GM19240 (cell line): ENCODE measurements at regions not wholly inside any gene's neighbourhood (a gene's known extent, or its start where the extent isn't known, plus 50 kb on each side); places are given as distances from the start of the nearest gene placed in this dataset.

ENCODE experiments used
- DNase-seq: peaks from one replicate; pipeline ENCODE4 v3.0.0; 2011; ENCODE audit warnings: low spot score; ENCODE audit not compliant: insufficient read length

DNA sequence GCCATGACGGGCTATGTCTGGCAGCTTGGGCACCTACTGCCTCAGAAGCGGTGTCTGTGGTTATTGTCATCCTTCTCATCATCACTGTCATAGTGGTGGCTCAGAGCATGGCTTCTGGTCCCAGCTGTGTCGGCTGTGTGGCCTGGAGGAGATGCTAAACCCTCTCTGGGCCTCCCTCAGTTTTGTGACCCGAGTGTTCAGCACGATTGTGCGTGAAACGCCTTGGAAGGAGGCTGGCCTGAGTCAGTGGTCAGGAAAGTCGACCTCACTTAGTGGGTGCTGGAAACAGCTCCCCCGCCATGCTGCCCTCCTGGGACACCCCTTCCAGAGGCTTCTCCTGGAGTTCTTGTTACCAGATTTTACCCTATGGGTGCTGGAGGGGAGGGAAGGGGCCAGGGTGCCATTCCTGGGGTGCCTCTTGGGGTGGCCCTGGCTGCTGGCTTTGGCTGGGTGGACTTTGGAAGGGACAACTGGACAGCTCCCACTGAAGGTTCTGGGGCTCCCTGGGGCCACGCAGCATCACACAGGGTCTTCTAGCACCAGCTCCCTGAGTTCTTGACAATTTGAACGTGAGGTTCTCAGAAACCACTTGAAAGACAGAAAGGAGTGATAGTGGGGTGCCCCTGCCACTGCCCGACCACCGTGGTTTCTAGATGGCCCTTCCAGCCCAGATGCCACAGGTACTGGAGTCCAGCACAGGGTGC is 226.5 kb upstream of the GSE1 start:
- DNase-seq, result no peak

- no peak for DNase-seq
Observed at GRCh38 chr16:85387171-85387507, 226.0 kb upstream of the GSE1 start.

DNA sequence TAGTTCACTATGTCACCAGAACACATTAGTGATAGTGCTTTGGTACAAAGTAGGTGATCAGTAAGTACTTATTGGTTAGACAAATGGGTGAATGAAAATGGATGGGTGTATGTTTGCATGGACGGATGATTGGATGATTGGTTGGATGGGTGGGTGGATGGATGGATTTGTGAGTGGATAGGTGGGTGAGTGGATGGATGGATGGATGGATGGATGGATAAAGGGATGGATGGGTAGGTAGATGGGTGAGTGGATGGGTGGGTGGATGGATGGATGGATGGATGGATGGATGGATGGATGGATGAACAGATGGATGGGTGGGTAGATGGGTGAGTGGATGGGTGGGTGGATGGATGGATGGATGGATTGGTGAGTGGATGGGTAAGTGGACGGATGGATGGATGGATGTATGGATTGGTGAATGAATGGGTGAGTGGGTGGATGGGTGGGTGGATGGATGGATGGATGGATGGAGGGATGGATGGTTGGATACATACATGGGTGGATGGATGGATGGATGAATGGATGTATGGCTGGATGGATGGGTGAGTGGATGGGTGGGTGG is 225.3 kb upstream of the GSE1 start:
- no peak for DNase-seq

DNA sequence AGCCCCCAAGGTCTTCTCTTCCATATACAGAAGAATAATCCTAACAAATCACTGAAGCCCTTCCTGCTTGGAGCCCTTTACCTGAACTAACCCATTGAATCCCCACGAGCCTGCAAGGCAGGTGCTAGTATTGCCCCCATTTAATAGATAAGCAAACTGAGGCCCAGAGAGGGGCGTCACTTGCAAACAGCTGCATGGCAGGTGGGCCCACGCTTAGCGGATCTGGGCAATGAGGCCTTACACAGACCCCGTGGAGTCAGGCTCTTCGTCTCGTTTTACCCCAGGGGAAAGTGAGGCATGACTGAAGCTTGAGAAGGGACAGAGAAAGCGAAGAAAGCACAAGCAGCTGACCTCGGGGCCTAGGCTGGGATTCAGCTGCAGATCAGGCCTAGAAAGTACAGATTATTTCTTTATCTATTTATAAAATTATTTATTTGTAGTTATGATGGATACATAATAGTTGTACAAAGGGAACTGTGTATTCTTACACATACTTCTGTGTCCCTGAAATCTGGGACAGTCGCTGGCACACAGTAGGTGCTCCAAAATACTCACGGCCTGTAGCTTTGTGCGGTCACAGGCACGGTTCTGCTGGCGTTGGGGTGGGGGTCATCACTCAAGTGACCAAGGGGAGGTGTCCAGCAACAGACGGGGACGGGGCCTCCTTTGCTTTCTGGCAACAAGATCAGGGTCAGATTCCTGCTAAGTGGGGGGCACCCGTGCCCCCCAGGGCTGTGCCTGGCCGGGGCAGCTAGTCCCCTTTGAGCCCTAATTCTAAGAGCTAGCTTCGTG is 223.2 kb upstream of the GSE1 start:
- DNase-seq, result no peak

- DNase-seq, result no peak
Observed at GRCh38 chr16:85390511-85391174, 222.5 kb upstream of the GSE1 start.

- no peak for DNase-seq
Observed at GRCh38 chr16:85391175-85391707, 221.9 kb upstream of the GSE1 start.

DNA sequence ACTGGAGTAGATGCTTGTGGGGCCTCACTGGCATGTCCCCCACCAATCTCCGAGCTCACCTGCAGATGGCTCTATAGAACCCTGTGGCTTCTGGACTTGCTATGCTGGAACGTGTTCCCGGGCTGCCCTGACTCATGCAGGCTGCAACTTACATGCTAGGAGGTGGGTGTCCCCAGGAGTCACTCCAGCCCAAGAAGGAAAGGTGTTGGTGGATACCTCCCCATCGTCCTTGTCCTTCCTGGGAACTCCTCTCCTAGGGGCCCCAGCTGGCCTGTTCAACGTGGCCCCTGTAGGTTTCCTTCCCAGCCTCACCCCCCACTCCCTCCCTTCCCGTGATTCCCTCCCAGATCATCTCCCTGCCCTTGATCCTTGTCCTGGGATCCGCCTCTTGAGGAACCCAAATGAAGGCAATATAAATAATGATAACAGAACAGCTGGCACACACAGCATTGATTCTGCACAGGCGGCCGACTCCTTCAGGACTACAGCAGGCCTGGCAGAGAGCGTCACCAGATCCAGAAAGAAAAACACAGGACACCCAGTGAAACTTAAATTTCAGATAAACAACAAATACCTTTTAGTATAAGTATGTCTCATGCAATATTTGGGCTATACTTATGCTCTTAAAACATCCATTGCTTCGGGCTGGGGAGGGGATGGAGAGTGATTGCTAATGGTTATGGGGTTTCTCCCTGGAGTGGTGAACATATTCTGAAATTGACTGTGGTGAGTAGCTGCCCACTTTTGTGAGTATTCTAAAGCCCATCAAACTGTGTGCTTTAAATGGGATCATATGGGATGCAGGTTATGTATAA is 221.1 kb upstream of the GSE1 start:
- DNase-seq, result no peak

GRCh38 chr16:85392756-85393673 is 220.1 kb upstream of the GSE1 start:
- DNase-seq, result no peak

DNA sequence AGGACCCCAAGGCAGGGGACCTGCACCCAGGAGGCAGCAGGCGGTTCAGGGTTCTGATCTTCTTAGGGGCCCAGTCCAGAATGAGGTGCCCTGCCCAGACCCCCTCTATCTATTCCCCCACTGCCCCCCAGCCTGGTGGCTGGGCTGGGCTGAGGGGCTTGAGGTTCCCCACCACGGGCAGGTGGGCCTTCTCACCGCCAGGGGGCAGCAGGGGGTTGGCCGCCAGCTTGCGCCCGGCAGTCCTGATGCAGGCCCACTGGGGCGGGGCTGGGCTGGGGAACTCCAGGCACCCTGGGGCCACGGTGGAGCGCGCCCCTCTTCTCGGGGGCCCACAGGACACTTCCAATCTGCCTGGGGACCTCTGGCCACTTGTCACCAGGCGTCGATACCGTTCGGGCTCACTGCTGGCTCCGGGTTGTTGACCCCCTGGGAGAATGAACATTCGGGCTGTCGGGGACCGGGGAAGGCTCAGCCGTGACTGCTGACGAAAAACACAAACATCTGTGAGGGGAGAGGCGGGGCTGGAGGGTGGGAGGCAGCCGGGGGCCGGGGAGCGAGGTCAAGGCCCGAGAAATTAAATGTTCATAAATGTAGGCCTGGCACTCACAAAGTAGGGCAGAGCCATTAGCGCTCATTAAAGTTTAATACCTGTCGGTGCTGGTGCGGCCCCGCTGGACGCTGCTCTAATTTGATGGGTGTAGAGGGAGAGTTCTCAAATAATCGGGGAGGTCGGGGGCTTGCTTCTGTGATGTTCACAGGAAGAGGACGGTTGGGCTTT is 219.3 kb upstream of the GSE1 start:
- peak; percentile 93 for DNase-seq

- DNase-seq, result no peak
Observed at GRCh38 chr16:85394456-85395206, 218.5 kb upstream of the GSE1 start.

DNA sequence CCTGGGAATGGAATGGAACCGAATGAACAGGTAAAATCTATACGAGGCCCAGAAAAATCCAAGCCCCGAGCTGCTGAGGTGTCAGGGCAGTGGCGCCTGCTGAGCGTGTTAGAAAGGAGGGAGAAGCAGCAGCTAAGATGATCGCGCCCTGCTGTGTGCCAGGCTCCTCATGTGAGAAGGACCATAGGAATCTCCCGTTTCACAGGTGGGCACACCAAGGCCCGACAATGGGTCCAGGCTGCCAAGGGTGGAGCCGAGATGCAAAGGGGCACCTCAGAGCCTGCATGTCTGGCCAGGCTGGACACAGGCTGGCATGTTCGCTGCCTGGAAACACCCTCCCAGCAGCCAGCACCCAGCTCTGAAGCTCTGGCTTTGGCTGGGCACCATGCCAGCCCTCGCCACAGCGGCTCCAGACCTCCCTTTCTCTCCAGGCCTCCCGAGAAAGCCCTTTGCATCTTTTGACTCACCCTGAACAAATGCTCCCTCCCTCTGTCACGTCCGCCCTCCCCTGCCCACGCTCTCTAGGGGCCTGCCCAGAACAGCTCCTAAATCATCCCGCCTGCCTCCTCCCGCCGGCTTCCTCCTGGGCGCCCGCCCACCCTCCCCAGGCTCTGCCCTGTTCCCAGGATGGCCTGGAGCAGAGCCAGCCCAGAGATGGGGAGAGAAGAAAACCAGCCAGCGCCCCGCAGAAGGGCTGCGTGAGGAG is 217.8 kb upstream of the GSE1 start:
- no peak for DNase-seq

GRCh38 chr16:85395913-85396878 is 216.9 kb upstream of the GSE1 start:
- DNase-seq, result no peak

DNA sequence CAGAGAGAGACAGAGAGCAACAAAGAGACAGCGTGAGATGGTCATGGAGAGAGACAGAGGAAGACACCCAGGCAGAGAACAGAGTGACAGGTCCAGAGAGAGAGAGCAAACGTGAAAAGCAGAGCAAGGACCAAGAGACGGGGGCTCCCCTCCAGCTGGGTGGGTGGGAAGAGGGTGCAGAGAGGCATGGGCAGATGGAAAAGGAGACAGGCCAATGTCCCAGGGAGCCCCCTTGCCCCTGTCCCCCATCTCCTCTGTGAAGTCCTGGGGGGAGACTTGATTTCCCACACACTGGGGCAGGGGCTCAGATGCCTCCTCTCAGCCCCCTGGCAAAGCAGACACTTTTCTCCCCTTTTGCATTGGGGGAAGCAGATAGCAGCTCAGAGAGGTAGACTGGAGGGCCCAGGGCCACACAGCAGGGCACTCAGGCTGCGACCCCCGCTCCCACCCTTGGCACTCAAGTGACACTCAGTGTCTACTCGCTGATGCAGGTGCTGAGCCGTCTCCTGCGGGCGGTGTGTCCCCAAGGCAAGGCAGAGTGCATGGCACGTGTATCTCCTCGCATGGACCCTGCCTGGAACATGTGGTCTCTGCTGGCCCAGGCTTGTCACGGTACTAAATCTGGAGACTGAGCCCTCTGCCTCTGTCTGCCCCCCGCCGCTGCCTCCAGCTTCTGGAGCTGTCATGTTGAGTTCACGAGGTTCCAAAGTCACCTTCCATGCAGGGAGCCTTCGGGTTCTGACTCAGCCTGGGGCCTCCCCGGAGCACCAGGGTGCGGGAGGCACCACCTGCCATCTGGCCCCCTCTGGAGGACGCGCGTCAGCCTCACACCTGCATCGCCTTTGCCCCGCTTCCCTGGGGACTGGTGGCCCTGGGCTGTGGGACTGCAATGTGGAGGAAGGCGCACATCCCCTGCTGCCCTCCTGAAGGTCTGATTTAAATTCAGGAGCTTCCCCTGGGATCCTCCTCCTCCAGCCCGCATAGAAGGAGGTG is 215.9 kb upstream of the GSE1 start:
- DNase-seq, result no peak

DNA sequence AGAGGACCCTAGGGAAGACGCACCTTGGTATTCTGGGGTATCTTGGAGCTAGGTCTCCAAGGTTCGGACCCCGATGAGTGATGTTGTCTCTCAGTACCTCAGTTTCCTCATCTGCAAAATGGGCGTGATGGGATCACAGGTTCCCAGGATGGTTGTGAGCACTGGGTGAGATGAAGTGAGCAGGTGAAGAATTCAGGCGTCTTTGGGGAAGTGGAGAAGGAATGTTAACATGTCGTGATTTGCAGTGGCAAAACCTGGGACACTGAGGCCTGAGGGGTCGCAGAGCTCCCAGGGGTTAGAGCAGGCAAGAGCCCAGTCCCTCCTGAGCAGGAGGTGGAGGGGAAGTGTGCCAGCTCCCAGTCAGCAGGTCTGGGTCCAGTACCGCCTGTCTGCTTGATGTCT is 215.1 kb upstream of the GSE1 start:
- no peak for DNase-seq
